Tibial artery (tissue), 4 donors: ENCODE measurements at regions not wholly inside any gene's neighbourhood (a gene's known extent, or its start where the extent isn't known, plus 50 kb on each side); places are given as distances from the start of the nearest gene placed in this dataset.
"Not testable (repeated sequence)": the region's sequence is repeated elsewhere in the genome, so short reads cannot be mapped to it uniquely, and the experiment has no call there.

Experiments used
- DNase-seq, 2 donors: peaks; one replicate each; pipeline ENCODE4 v3.0.0-alpha.2; 2019
- H3K27ac ChIP-seq, 2 donors: fragments of 200-600 bp; sonication (generic) in 1 of 2; 1 replicate in 1 of 2; 2 replicates in 1 of 2; pipeline ENCODE4 v1.5.1; 2018 to 2019; ENCODE audit warnings: mild to moderate bottlenecking in 1 of 2
- H3K27me3 ChIP-seq, 2 donors: fragments of 200-600 bp; sonication (generic) in 1 of 2; one replicate each; pipeline versions ENCODE4 v1.5.1 to v1.6.0; 2016 to 2019
- H3K36me3 ChIP-seq, 3 donors: fragments of 200-600 bp; sonication (generic) in 2 of 3; one replicate each; pipeline ENCODE4 v1.5.1; 2016 to 2019; ENCODE audit warnings: mild to moderate bottlenecking in 2 of 3
- H3K4me1 ChIP-seq, 4 donors: fragments of 200-600 bp; sonication (generic) in 2 of 4; 1 replicate in 3 of 4; 2 replicates in 1 of 4; pipeline ENCODE4 v1.5.1; 2016 to 2019
- H3K4me3 ChIP-seq, 2 donors: fragments of 200-600 bp; sonication (generic) in 1 of 2; 1 replicate in 1 of 2; 2 replicates in 1 of 2; pipeline ENCODE4 v1.5.1; 2018 to 2019; ENCODE audit warnings: mild to moderate bottlenecking in 2 of 2
- H3K9me3 ChIP-seq, 3 donors: fragments of 200-600 bp; sonication (generic) in 1 of 3; one replicate each; pipeline ENCODE4 v1.5.1; 2016 to 2019
- intact Hi-C: fragments of 100-400 bp; cut with DNase I; formaldehyde crosslinking; loops from one replicate; pipeline ENCODE4 v1.15.0; 2023; ENCODE audit warnings: low total_unique reads
- TF ChIP-seq, protein P1 (sequence below), 2 experiments: fragments of 200-600 bp in 1 of 2; fragments of 450-650 bp in 1 of 2; IDR thresholded peaks; one replicate each; pipeline ENCODE4 v1.5.1; 2017 to 2019; ENCODE audit warnings: antibody characterized with exemption in 2 of 2, mild to moderate bottlenecking in 1 of 2, moderate library complexity in 1 of 2

DNA sequence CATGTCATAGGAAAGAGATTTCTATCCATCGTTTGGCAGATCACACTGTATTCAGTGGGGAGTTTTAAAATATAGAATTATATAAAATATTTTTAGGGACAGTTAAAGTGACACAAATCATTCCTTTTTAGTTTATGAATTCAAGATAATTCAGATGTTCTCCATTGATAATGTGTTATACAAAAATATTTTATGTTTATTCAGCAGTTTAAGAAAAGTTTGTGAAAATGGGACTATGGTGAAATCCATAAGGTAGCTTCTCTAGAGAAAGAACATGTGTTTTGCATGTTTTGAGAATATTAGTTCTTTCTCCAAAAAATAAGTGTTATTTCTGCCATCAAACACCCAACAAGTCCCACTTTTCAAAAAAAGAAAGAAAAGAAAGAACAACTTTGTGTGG lies 122.9 kb downstream of the EMB start:
- no peak overlapping the region for H3K27ac ChIP-seq
- TF ChIP-seq, protein P1, sequence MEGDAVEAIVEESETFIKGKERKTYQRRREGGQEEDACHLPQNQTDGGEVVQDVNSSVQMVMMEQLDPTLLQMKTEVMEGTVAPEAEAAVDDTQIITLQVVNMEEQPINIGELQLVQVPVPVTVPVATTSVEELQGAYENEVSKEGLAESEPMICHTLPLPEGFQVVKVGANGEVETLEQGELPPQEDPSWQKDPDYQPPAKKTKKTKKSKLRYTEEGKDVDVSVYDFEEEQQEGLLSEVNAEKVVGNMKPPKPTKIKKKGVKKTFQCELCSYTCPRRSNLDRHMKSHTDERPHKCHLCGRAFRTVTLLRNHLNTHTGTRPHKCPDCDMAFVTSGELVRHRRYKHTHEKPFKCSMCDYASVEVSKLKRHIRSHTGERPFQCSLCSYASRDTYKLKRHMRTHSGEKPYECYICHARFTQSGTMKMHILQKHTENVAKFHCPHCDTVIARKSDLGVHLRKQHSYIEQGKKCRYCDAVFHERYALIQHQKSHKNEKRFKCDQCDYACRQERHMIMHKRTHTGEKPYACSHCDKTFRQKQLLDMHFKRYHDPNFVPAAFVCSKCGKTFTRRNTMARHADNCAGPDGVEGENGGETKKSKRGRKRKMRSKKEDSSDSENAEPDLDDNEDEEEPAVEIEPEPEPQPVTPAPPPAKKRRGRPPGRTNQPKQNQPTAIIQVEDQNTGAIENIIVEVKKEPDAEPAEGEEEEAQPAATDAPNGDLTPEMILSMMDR (IDR thresholded peaks at IDR 0.05), result no peak
- no peaks in the 10 kb centered on the region for H3K27me3 ChIP-seq
- no peak for DNase-seq
- no peaks in the 10 kb centered on the region for H3K4me1 ChIP-seq
- intact Hi-C loops, result no loop called here
- H3K9me3 ChIP-seq, result no peaks in the 10 kb centered on the region
- no peak overlapping the region for H3K4me3 ChIP-seq
- H3K36me3 ChIP-seq, result no peaks in the 10 kb centered on the region

DNA sequence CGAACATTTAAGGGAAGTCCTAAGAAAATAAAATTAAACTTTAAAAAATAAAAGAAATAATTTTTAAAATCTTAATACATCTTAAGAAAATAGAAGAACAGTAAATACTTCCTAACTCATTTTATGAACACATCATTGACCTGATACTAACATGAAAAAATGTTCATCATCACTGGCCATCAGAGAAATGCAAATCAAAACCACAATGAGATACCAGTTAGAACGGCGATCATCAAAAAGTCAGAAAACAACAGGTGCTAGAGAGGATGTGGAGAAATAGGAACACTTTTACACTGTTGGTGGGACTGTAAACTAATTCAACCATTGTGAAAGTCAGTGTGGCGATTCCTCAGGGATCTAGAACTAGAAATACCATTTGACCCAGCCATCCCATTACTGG lies 134.6 kb downstream of the EMB start:
- H3K4me3 ChIP-seq, H3K4me1 ChIP-seq, H3K27me3 ChIP-seq, DNase-seq, H3K9me3 ChIP-seq, H3K36me3 ChIP-seq, H3K27ac ChIP-seq, intact Hi-C loops: not testable (repeated sequence)

GRCh38 chr5:50302815-50303490 lies 138.1 kb downstream of the EMB start:
- intact Hi-C loops, result no loop called here
- no peak overlapping the region for H3K27ac ChIP-seq
- H3K4me1 ChIP-seq, result no peaks in the 10 kb centered on the region
- no peaks in the 10 kb centered on the region for H3K9me3 ChIP-seq
- TF ChIP-seq, protein P1 (IDR thresholded peaks at IDR 0.05), result no peak
- no peaks in the 10 kb centered on the region for H3K36me3 ChIP-seq
- H3K4me3 ChIP-seq, result no peak overlapping the region
- H3K27me3 ChIP-seq, result no peaks in the 10 kb centered on the region
- no peak for DNase-seq

- TF ChIP-seq, protein P1 (IDR thresholded peaks at IDR 0.05), result no peak
- Histone ChIP-seq H3K36me3 (no peaks in the 10 kb centered on the region), H3K4me3 (no peak overlapping the region), H3K4me1 (no peaks in the 10 kb centered on the region), H3K9me3 (no peaks in the 10 kb centered on the region), H3K27me3 (no peaks in the 10 kb centered on the region), H3K27ac (no peak overlapping the region)
- intact Hi-C loops, result no loop called here
- DNase-seq, result no peak
Measured at GRCh38 chr5:50301756-50302155, 139.3 kb downstream of the EMB start.

GRCh38 chr5:50300878-50301277 lies 140.2 kb downstream of the EMB start:
- no peak for DNase-seq
- no peaks in the 10 kb centered on the region for H3K4me1 ChIP-seq
- intact Hi-C loops, result no loop called here
- TF ChIP-seq, protein P1 (IDR thresholded peaks at IDR 0.05), result no peak
- no peaks in the 10 kb centered on the region for H3K36me3 ChIP-seq
- H3K27me3 ChIP-seq, result no peaks in the 10 kb centered on the region
- no peak overlapping the region for H3K27ac ChIP-seq
- H3K9me3 ChIP-seq, result no peaks in the 10 kb centered on the region
- no peak overlapping the region for H3K4me3 ChIP-seq

DNA sequence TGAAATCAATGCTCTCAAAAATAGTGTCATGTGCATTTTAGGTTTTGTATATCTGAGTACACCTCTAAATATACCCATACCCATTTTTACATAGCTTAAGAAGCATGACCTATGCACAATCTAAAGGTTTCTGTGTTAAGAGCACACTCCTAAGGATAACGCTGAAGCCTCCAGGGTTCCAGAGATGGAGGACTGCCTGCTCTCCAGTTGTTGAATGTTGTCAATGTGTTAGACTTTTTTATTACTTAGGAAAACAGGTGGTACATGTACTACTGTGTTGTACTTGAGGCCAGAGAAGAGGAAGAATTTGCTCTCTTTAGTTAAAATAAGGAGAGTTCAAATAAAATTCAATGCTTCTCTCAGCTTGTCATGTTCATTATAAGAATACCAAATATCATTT lies 141.2 kb downstream of the EMB start:
- TF ChIP-seq, protein P1 (IDR thresholded peaks at IDR 0.05), result no peak
- H3K4me3 ChIP-seq, result no peak overlapping the region
- intact Hi-C loops, result no loop called here
- H3K27ac ChIP-seq, result no peak overlapping the region
- no peaks in the 10 kb centered on the region for H3K4me1 ChIP-seq
- H3K36me3 ChIP-seq, result no peaks in the 10 kb centered on the region
- no peak for DNase-seq
- peaks cover 0 to 3% (median under 1%) of the 10 kb centered on the region in 3 donors for H3K9me3 ChIP-seq
- no peaks in the 10 kb centered on the region for H3K27me3 ChIP-seq
